GM12873 (cell line): ENCODE measurements at regions not wholly inside any gene's neighbourhood (a gene's known extent, or its start where the extent isn't known, plus 50 kb on each side); places are given as distances from the start of the nearest gene placed in this dataset.
A peak's percentile ranks its signal among the peaks of the same experiment; 100 is the strongest.

ENCODE experiments used
- CTCF ChIP-seq: IDR thresholded peaks from 2 replicates; pipeline ENCODE4 v1.5.1; 2012; ENCODE audit warnings: low read depth, mild to moderate bottlenecking, moderate library complexity, low read length, control low read depth; ENCODE audit not compliant: insufficient read depth; ENCODE audit errors: missing control alignments

GRCh38 chr16:73883126-73883525, 413.5 kb upstream of the PSMD7 start:
- no peak for TF ChIP-seq CTCF

DNA sequence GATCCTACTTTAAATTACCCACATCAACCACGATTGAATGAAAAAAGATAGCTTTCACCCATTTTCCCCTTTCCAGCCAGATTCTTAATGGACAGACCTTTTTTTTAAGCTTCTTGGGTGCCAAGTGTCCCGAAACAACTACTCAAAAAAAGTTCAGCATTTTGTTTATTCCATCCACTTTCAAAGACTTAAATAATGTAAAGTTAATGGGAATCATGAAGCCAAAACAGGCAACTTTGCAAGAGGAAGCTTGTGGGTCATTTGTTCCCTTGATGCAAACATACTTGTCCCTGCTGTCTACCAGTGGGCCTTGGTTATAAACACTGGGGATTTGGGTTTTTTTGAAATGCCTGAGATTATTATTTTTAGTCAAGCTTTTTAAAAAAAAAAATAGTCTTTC, 414.0 kb upstream of the PSMD7 start:
- TF ChIP-seq CTCF = no peak

- no peak for TF ChIP-seq CTCF
Observed at GRCh38 chr16:73882033-73882432, 414.6 kb upstream of the PSMD7 start.

GRCh38 chr16:73879621-73880020, 417.0 kb upstream of the PSMD7 start:
- TF ChIP-seq CTCF = no peak

- peak; percentile 50 for TF ChIP-seq CTCF
Observed at GRCh38 chr16:73878611-73879010, 418.0 kb upstream of the PSMD7 start.

GRCh38 chr16:73877150-73877549, 419.5 kb upstream of the PSMD7 start:
- no peak for TF ChIP-seq CTCF

GRCh38 chr16:73875996-73876690, 420.5 kb upstream of the PSMD7 start:
- TF ChIP-seq CTCF = no peak
